Renal cortex interstitium (tissue), 11 donors: ENCODE measurements at regions not wholly inside any gene's neighbourhood (a gene's known extent, or its start where the extent isn't known, plus 50 kb on each side); places are given as distances from the start of the nearest gene placed in this dataset.
A peak's percentile ranks its signal among the peaks of the same experiment; 100 is the strongest.

Experiments used
- DNase-seq, 11 donors: peaks; one replicate each; pipeline ENCODE4 v3.0.0-alpha.2; 2013; ENCODE audit warnings: low read depth in 9 of 11, low spot score in 4 of 11; ENCODE audit errors: extremely low read depth in 1 of 11

DNA sequence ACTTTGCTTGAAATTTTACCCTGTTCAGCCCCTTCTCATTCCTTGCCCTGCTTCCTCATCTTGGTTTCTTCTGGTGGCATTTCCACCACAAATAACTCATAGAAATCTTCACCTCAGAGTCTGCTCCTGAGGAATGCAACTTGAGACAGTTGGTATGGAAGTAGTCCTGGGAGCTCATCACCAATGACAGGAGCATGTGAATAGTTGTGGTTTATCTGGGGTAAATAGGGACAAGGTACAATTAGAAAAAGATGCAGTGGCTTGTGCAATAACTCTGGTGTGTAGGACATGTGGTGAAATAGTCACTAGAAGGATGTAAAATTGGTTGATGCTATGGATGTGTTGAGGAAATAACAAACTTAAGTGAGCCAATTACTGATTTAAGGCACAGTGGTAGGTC lies 72.7 kb upstream of the CHRNA7 start:
- no peak for DNase-seq

DNA sequence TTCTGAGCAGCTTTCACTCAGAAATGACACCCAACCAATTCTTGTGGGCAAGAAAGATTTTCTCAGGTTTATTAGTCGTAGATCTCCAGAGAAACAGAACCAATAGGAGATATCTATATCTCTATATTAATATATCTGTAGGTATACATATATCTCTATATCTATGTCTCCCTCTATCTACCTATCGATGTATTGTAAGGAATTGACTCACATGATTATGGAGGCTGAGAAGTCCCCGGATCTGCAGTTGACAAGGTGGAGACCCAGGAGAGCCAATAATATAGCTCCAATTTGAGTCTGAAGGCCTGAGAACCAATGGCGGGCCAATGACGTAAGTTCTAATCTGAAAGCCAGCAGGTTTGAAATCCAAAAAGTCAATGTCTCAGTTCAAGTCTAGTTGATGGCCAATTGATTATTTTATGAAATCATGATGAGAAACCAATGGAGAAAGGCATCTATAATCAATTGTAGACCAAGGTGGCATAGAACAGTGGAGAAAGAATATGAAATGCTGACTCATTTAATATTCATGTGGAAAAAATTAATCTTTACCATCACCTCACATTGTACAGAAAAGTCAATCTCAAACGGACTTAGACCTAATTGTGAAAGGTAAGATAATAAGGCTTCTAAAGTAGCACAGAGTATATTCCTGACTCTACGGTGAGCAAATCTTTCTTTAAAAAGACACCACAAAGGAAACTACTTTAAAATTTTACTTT lies 65.6 kb upstream of the CHRNA7 start:
- no peak for DNase-seq

GRCh38 chr15:31970007-31970406 lies 60.3 kb upstream of the CHRNA7 start:
- no peak for DNase-seq

GRCh38 chr15:31973197-31973596 lies 57.1 kb upstream of the CHRNA7 start:
- no peak for DNase-seq

- DNase-seq: no peak
These were observed 56.0 kb upstream of the CHRNA7 start for GRCh38 chr15:31974154-31974794.

DNA sequence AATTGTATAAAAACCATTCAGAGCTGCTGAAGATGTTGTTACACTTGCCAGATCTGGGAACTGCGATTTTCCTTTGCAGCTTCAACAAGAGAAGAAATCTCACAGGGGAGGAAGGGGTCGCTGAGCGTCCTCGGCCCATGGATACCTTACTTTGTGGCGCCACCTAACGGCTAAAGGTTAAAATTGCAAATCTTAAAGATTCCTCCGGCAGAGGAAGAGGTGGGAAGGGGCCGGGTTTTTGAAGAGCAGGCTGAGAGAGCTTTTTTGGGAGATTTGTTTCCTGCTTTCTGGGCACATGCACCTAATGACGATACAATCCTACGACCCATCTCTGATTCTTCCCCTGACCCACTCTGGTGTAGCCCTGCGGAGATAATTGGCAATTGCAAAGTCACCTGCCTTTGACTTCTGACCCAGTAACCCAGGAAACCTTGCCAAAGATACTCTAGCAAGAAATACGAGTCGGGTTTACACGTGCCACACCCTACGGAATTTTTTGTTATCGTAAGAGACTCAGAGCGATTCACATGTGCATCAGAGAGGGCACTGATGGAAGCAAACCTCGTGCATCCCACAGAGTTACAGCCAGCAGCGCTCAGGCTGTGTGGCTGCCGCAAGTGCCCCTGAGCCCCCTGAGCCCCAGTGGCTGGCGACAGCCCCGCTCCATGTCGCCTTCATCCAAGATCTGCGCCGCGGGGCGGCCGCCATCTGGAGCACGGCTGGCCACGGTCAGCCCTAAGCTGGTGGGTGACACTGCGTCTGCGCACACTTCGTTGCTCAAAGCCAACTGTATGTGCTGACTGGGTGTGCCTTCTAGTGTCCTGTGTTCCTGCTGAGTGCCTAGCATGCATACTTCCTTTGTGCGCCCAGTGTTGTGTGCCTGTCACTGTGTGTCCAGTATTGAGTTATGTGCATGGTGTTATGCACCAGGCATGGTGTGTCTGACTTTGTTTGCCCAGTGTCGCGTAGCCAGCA lies 55.2 kb upstream of the CHRNA7 start:
- peak in 10 of 11 donors; percentile 24 to 61 (median 54) for DNase-seq

DNA sequence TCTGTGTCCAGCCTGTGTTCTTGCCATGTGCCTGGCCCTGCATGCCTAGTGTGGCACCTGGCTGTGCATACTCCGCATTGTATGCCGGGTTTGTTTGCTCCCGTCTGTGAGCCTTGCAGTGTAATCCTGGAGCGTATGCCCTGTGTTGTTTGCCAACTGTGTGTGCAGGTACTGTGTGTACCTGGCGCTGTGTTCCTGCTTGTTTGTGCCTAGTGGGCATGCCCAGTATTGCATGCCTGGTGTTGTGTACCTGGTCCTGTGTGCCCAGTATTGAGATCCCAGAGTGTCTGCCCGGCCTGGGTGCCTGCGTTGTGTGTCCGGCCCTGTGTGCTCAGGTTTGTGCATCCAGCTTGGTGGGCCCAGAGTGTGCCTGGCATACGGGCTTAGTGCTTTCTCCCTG lies 54.5 kb upstream of the CHRNA7 start:
- no peak for DNase-seq

- DNase-seq: no peak
These were observed 53.2 kb upstream of the CHRNA7 start for GRCh38 chr15:31977138-31977537.

GRCh38 chr15:31977812-31978661 lies 52.3 kb upstream of the CHRNA7 start:
- peak in 7 of 11 donors; percentile 33 to 51 (median 39) for DNase-seq
